GM21825 (cell line): ENCODE measurements at regions not wholly inside any gene's neighbourhood (a gene's known extent, or its start where the extent isn't known, plus 50 kb on each side); places are given as distances from the start of the nearest gene placed in this dataset.
"Not testable (repeated sequence)": the region's sequence is repeated elsewhere in the genome, so short reads cannot be mapped to it uniquely, and the experiment has no call there.

Experiments
- ATAC-seq: cut with Tn5 transposase; IDR thresholded peaks from one replicate; pipeline ENCODE4 v1.9.1; 2021; ENCODE audit warnings: mild to moderate bottlenecking, moderate library complexity; ENCODE audit not compliant: unreplicated experiment

DNA sequence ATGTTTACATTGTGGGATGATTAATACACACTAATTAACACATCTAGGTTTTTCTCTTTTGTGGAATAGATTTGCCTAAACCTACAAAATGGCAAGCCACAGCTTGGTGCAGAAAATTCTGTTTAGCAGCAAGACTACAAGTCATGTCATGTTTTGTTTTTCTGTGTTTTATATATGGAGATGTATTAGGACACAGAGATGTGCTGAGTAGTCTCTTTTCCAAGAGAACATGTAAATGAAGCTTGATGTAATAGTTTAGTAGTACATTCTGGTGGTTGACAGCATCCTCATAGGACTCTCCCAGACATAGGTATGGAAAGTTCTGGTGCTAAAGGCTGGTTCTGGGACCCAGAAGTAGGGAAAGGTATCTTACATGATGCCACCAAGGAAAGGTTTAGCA lies 1345.4 kb downstream of the CDH11 start:
- no peak for ATAC-seq

DNA sequence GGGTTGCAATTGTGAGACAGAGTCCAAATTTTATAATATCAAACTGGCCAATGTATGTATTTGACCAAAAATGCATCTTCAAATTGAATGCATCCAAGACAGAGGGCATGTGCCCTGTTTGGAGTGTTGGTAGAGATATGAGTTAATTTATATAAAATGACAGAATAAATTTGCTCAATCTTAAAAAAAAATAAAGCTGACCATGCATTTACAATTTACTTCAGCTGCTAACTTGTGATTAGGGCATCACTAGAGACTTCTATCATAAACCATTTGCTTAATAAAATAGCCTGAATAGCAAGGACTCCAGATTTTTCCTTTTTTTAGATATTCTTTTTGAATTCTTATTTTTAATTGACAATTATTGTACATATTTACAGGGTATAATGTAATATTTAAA lies 1345.8 kb downstream of the CDH11 start:
- ATAC-seq, result no peak

DNA sequence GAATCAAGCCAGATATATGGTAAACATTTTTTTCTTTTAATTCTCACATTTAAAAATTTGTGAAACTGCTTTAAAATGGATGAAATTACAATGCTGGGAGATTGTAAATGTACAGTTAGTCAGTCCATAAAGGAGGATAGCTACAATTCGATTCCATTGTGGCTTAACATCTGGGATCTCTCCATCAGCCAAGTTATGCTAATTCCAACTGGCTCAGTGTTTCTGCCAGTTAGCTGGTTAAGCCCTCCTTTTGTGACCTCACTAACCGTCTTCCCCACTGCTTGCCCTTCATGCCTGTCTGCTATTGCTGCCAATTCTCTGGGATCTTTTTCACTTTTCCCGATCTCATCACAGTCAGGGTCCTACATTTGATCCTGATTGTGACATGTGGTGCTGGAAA lies 1347.6 kb downstream of the CDH11 start:
- no peak for ATAC-seq

DNA sequence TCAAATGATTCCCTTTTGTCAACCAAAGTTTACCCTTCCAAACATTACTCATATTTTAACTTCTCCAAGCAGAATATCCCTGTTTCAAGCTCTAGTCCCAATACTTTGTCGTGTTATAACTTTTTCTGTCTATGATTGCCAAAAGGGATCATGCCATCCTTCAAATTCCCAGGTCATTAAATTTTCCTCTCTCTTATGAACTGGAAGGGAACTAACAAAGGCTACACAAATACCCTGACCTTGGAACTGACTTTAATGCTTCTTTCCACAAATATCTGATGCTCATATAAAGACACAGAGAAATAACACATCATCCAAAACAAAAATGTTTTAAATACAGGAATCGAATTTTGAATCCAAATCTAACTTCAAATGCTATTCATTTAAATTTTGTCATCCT lies 1352.7 kb downstream of the CDH11 start:
- ATAC-seq, result no peak

DNA sequence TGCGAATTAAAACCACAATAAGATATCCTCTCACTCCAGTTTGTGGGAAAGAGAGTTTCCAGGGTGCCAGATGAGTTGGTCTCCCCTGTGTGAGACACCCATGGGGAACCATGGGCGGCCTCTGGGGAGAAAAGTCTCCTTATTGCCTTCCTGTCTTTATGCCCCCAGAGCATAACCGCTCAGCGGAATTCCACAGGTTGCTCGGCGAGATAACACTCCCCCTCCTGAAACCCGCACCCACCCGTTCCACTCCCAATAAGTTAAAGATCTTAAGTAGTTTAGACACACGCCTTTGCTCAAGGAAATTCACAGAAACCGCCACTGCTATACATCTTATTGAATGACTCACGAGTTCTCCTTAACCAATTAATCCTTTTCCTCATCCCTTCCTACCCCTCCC lies 1361.6 kb downstream of the CDH11 start:
- not testable (repeated sequence) for ATAC-seq

DNA sequence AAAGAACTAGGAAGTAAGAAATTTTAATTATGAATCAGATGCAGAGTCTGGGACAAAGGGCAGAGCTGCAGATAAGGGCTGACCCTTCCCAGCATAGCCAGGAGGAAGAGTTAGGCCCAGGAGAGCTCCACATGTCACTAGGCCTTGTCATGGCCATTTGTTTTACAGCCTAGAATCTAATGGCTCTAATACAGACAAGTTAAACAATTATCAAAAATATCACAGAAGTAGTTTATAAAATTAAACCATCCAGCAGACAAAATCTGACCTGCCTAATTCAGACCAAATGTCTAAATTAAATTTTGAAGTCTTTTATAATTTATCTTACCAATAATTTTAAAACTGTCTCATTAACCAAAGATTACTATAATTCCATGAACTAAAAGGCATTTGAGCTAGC lies 1369.5 kb downstream of the CDH11 start:
- ATAC-seq, result no peak

DNA sequence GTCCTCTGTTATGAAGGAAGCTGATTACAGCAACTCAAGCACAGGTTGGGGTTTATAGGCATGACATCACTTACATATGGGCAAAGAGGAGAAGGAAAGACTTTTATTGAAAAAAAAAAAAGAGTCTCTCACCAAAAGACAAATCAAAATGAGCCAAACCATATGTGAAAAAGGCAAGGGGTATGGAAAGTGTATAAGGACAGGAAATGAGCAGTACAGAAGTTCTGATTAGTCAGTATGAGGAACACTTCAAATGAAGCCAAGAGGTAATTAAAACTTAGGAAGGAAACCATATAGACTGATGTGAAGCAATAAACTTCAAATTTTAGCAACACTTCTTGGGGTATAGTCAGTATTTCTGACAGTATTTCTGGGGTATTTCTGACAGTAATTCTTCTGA lies 1372.6 kb downstream of the CDH11 start:
- ATAC-seq, result no peak

DNA sequence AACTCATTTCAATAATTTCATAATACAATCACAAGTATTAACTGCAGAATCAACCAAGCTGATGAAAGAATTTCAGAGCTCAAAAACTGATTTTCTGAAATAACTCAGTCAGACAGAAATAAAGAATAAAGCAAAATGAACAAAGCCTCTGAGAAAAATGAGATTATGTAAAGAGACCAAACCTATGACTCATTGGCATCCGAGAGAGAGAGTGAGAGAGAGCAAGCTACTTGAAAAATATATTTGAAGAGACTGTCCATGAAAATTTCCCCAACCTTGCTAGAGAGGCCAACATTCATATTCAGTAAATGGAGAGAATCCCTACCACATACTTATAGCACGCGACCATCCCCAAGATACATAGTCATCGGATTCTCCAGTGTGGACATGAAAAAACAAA lies 1376.4 kb downstream of the CDH11 start:
- no peak for ATAC-seq

DNA sequence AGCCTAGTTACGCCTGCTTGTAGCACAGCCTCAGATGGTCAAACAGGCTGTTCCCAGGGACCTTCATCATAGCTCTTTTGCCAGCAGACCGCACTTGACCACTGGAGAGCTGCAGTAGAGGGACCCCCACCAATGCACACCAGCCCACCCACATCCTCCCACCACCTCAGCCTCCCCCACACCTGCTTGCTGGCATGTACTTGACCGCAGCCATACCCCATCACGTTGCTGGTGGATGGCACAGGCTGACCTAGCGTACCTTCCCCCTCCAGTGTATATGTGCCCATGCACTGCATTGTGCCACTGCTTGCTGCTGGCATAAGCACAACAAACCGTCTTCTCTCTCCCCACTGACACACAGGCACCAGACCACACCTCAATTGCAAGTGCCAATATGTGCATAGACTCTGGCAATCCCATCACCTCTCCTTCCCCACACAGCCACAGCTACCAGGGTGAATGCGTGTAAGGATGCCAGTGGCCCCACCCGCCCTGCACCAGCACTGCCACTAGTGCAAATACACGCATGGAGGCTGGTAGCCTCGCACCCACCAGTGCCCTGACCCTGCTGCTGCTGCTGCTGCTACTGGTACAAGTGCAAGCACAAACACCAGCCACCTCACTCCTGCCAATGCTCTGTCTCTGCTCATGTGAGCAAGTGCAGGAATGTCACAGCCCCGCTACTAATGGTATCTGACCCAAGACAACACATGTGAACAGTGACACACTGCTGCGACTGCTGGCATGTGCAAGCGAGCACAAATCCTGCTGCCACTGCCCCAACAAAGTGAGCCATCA lies 1377.6 kb downstream of the CDH11 start:
- ATAC-seq, result no peak

DNA sequence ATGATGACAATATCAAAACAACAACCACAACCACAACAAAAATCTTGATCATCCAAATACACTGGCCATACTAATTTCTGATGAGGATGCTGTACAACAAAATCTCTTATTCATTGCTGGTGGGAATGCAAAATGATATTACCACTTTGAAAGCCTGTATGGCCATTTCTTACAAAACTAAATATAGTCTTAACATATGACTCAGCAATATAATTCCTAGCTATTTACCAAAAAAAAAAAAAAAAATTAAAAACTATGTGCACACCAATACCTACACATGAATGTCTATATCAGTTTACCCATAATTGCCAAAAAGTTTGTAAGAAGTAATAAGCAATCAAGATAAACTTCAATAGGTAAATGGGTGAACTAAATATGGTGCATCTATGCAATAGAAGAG lies 1379.7 kb downstream of the CDH11 start:
- no peak for ATAC-seq

DNA sequence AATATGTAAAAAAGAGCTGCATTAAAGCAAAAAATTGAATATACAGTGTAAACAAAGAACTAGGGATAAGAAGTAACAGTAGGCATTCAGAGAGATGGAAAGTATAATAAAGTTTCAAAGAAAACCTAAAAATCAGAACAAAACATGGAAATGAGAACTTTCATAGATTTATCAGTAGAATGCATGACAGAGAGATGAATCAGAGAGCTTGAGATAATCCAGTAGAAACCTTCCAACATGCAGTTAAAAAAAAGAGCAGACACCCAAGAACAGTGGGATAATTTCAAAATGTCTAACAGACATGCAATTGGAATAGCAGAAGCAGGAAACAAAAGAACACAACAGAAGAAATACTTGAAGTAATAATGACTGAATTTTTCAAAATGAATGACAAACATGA lies 1384.2 kb downstream of the CDH11 start:
- no peak for ATAC-seq

DNA sequence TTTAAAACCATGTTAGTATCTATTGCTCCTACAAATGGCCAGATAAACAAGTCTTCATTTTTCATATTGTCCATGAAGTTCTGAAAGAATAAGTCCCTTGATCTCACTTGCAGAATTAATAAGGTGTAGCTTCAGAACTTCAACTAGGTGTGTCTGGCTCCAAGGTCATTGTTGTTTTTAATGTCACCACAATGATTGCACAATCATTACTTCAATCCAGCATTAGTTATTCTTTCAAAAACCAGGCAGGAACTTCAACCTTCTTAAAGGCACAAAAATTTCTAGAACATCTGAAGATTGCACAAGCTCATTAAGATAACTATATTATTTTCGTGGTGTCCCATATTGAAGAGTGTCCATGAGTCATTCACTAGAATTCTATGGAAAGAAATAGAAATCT lies 1386.4 kb downstream of the CDH11 start:
- ATAC-seq, result no peak

DNA sequence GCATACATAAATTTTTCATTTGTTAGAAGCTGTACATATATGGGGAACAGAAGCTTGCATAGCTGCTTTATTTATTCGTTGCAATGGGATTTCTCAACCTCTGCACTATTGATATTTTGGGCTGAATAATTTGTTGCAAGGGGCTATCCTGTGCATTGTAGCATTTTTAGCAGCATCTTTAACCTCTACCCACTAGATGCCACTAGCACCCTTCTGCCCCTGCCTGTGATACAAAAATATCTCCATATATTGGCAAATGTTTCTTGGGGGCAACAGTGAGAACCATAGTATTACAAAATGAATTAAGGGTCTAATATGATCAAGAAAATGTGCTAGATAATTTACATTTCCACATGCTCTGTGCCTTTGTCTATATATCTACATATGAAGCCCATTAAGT lies 1401.0 kb downstream of the CDH11 start:
- no peak for ATAC-seq

DNA sequence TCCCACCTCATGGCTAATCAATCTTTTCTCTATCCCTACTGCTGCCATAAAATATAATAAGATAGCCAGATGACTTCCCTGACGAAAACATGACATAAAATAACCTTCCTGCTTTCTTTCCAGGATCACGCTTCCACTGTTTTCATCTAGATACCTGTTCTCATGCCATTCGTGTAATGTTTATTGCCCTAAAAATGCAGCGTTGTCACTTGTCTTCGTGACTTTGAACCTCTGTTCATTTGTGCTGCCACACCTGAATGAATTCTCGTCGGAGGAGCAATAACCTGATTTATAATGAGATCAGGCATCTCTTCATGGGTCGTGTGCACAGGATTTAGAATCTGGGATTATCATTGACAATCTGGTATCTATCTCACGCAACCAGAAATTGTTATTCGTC lies 1401.9 kb downstream of the CDH11 start:
- ATAC-seq, result no peak

DNA sequence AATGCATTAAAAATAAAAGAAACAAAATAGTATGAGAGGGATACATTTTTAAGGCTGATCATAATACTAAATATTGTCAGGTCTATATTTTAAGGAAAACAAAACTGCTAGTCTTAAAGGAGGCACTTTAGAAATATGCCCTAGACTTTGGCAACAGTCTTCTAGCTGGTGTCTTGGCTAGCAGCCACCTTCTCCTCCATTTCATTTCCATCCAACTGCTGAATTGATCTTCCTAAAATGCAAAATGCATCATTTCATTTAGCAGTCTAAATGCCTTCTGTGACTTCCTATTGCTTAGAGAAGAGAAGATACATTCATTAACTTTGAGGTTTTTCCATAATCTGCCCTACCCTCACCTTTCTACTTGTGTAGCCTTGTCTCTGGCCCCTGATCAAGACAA lies 1404.1 kb downstream of the CDH11 start:
- ATAC-seq, result no peak

DNA sequence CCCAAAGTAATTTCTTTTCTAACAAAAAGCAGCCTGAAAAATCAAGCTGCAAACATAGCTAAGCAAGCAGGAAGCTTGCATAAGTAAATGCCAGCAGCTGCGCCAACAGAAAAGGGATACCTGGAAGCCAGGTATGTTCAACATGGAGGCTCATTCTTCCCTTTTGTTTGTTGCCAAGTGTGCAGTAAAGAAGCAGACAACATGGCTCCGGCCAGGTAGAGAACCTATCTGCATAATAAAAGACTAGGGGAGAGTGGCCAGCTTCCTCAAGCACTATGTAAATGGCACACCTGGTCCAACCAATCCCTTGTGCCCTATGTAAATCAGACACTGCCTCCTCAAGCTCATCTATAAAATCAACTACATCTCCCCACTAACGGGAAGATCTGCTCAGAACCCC lies 1407.0 kb downstream of the CDH11 start:
- no peak for ATAC-seq

DNA sequence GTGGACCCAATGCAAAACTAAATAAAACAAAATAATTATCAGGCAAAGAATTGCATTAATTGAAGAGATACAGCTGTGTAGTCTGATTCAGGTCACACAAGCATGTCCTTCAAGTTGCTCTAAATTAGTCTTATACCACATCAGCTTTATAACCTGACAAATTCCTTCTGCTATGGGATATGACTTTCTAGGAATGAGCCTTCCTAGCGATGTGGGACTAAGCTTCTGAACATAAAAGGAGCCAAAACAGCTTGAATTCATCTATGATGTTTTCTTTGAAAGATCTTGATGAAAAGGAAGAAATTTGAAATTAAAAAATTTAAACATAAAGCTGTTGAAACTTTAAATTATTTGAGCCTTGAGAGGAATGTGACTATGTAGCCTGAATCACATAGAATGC lies 1409.1 kb downstream of the CDH11 start:
- no peak for ATAC-seq

DNA sequence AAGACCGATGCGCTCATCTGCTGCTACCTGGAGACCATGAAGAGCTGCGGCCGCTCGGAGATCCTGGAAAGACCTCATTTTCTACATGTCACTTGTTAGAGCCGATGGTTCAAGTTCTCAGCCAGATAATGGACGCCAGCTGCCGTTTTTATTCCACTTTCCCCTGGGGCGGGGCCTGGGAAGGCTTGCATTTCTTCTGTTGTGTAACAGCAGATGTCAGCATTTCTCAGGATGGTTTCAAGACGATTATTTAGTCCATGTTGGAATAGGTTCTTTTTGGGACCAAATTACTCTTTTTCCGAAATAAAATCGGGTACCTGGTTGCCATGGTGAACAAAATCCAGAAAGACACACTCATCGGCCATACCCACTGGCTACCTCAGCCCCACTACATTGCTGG lies 1418.3 kb downstream of the CDH11 start:
- no peak for ATAC-seq

DNA sequence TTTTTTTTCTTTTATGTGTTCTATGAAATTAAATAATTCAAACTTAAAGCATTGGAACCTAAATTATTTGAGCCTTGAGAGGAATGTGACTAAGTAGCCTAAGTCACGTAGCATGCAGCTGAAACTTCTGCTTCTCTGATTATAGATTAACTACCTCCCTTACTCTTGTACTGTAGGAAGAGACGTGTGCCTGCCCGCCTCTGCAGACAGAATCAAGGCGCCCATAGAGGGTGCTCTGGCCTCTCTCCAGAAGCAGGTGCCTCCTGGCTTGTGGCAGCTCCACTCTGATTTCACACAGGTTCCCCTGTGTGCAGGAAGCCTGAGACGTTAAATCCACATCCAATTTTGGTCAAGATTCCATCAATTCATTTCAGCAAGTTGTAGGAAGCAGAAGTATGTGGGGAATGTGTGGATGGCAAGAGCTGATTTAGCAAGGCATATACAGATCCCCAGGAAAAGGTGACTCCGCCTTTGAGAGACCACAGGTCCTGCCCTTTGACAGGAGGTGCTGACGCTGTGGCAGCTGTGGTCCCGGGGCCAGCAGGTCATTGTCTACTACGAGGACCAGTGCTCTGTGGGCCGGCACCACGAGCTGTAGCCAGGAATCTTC lies 1418.8 kb downstream of the CDH11 start:
- ATAC-seq, result no peak

DNA sequence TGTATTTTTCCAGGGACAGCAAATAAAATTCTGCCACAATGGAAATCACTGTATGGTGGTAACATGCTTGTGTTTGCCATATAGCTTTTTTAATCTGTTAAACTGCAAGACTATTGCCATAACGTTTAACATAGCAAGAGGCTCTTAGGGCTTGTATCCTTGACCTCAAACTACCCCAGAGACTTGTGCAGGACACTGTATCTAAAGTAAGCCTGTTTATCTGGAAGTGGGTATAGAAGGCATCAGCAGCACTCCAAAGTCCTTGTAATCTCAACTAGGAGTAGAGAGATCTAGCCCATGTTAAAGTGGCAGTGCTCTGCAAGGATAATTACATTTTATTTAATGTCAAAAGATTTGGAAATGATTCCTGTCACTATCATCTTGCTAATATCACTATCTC lies 1424.1 kb downstream of the CDH11 start:
- no peak for ATAC-seq

DNA sequence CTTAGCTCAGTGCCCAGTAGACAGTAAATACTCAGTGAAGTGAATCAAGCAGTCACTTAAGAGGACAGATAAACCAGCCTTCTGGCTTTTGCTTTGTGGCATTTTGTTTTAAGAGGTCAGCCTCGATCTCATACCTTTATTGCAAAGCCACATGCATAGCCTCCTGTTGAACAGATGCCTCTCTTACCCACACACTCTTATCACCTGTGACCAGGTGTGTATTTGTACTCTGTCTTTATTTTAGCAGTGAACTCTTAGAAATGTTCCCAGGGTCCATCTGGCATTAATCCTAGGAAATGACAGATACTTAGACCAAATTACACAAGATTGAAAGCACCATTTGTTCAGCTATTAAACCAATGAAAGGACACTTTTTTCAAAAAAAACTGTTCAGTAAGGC lies 1426.5 kb downstream of the CDH11 start:
- ATAC-seq, result no peak

DNA sequence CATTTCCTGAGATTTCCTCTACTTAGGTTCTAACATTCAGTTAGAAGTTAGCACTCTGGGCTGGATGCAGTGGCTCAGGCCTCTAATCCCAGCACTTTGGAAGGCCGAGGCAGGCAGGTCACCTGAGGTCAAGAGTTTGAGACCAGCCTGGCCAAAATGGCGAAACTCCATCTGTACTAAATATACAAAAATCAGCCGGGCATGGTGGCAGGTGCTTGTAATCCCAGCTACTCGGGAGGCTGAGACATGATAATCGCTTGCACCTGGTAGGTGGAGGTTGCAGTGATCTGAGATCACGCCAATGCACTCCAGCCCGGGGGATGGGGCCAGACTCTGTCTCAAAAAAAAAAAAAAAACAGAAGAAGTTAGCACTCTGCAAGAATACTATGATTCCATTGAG lies 1430.9 kb downstream of the CDH11 start:
- ATAC-seq, result no peak

DNA sequence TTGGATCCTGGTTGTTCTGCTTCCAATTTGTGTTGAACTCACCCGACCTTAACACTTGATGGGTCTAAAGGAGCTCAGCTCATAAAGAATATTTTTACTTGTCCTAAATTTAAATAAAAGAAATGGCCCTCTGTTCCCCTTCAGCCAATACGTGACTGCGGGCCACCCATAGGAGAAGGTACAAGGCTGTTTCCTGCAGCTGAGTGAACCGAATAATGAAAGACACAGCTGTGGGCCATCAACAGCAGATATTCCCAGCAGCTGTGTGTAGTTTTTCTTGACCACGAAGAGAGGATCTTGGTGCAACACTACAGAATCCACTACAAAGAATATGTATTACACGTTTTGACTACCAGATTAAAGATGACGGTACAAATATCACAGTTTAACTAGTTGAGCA lies 1431.6 kb downstream of the CDH11 start:
- no peak for ATAC-seq
